ENCODE measurements at regions not wholly inside any gene's neighbourhood (a gene's known extent, or its start where the extent isn't known, plus 50 kb on each side); places are given as distances from the start of the nearest gene placed in this dataset.

- Histone ChIP-seq H3K27me3 (replicated peaks; ENCODE audit: control insufficient read depth, insufficient read depth, low read length) (no peaks in the 10 kb centered on the region; the same call in none of the 2 replicates), H3K4me3 (replicated peaks; ENCODE audit: low read depth, low read length) (no peak overlapping the region), H3K36me3 (ENCODE audit: control insufficient read depth, insufficient read depth, low read length) (no peaks in the 10 kb centered on the region)
- no peak for DNase-seq (ENCODE audit: extremely low read depth, insufficient read length)
- no peak for TF ChIP-seq CTCF (IDR thresholded peaks at IDR 0.05; ENCODE audit: insufficient read depth, low read length, poor library complexity, severe bottlenecking)
These were observed 408.7 kb upstream of the TNRC6C start for GRCh38 chr17:77549726-77550366.

- no peak for DNase-seq (ENCODE audit: extremely low read depth, insufficient read length)
- Histone ChIP-seq H3K4me3 (replicated peaks; ENCODE audit: low read depth, low read length) (no peak overlapping the region), H3K27me3 (replicated peaks; ENCODE audit: control insufficient read depth, insufficient read depth, low read length) (no peaks in the 10 kb centered on the region; the same call in none of the 2 replicates), H3K36me3 (ENCODE audit: control insufficient read depth, insufficient read depth, low read length) (no peaks in the 10 kb centered on the region)
- no peak for TF ChIP-seq CTCF (IDR thresholded peaks at IDR 0.05; ENCODE audit: insufficient read depth, low read length, poor library complexity, severe bottlenecking)
These were observed 404.9 kb upstream of the TNRC6C start for GRCh38 chr17:77553459-77554066.

GRCh38 chr17:77555121-77555591, 403.3 kb upstream of the TNRC6C start:
- DNase-seq (ENCODE audit: extremely low read depth, insufficient read length): no peak
- H3K27me3 ChIP-seq (replicated peaks; ENCODE audit: control insufficient read depth, insufficient read depth, low read length): peaks cover 5% of the 10 kb centered on the region
- no peaks in the 10 kb centered on the region for H3K36me3 ChIP-seq (ENCODE audit: control insufficient read depth, insufficient read depth, low read length)
- H3K4me3 ChIP-seq (replicated peaks; ENCODE audit: low read depth, low read length): no peak overlapping the region
- no peak for TF ChIP-seq CTCF (IDR thresholded peaks at IDR 0.05; ENCODE audit: insufficient read depth, low read length, poor library complexity, severe bottlenecking)

- Histone ChIP-seq H3K4me3 (replicated peaks; ENCODE audit: low read depth, low read length) (no peak overlapping the region), H3K27me3 (replicated peaks; ENCODE audit: control insufficient read depth, insufficient read depth, low read length) (peaks cover 5% of the 10 kb centered on the region), H3K36me3 (ENCODE audit: control insufficient read depth, insufficient read depth, low read length) (no peaks in the 10 kb centered on the region)
- TF ChIP-seq CTCF (IDR thresholded peaks at IDR 0.05; ENCODE audit: insufficient read depth, low read length, poor library complexity, severe bottlenecking): no peak
- DNase-seq (ENCODE audit: extremely low read depth, insufficient read length): no peak
These were observed 402.7 kb upstream of the TNRC6C start for GRCh38 chr17:77555741-77556291.

GRCh38 chr17:77556383-77557061, 402.0 kb upstream of the TNRC6C start:
- H3K27me3 ChIP-seq (replicated peaks; ENCODE audit: control insufficient read depth, insufficient read depth, low read length): peaks cover 5% of the 10 kb centered on the region

More at GRCh38 chr17:77556383-77557061, 402.0 kb upstream of the TNRC6C start:
- no peak for DNase-seq (ENCODE audit: extremely low read depth, insufficient read length)
- TF ChIP-seq CTCF (IDR thresholded peaks at IDR 0.05; ENCODE audit: insufficient read depth, low read length, poor library complexity, severe bottlenecking): no peak
- Histone ChIP-seq H3K4me3 (replicated peaks; ENCODE audit: low read depth, low read length) (no peak overlapping the region), H3K36me3 (ENCODE audit: control insufficient read depth, insufficient read depth, low read length) (no peaks in the 10 kb centered on the region)

Data from GM06990 (cell line).